NCI-H1930 (cell line): ENCODE measurements at regions not wholly inside any gene's neighbourhood (a gene's known extent, or its start where the extent isn't known, plus 50 kb on each side); places are given as distances from the start of the nearest gene placed in this dataset.

Experiments
- DNase-seq, 2 experiments: peaks; one replicate each; lab custom pipeline; 2025; lab: John Stamatoyannopoulos, UW

GRCh38 chr5:18967637-18968036 lies 1020.4 kb downstream of the CDH18 start:
- DNase-seq: no peak

- DNase-seq: no peak
Observed at GRCh38 chr5:18968966-18969365, 1019.0 kb downstream of the CDH18 start.

GRCh38 chr5:18970000-18970399 lies 1018.0 kb downstream of the CDH18 start:
- DNase-seq: no peak

GRCh38 chr5:18972177-18972576 lies 1015.8 kb downstream of the CDH18 start:
- no peak for DNase-seq

GRCh38 chr5:18975624-18976023 lies 1012.4 kb downstream of the CDH18 start:
- DNase-seq: no peak

- no peak for DNase-seq
Observed at GRCh38 chr5:18977880-18978279, 1010.1 kb downstream of the CDH18 start.

GRCh38 chr5:18984559-18985080 lies 1003.4 kb downstream of the CDH18 start:
- no peak for DNase-seq

- DNase-seq: no peak
Observed at GRCh38 chr5:18985171-18985758, 1002.7 kb downstream of the CDH18 start.

GRCh38 chr5:18987101-18987500 lies 1000.9 kb downstream of the CDH18 start:
- DNase-seq: no peak

GRCh38 chr5:18990852-18991251 lies 997.1 kb downstream of the CDH18 start:
- no peak for DNase-seq

- no peak for DNase-seq
Observed at GRCh38 chr5:18992264-18992663, 995.7 kb downstream of the CDH18 start.

GRCh38 chr5:18999478-18999877 lies 988.5 kb downstream of the CDH18 start:
- DNase-seq: no peak

GRCh38 chr5:19001054-19001453 lies 986.9 kb downstream of the CDH18 start:
- no peak for DNase-seq

DNA sequence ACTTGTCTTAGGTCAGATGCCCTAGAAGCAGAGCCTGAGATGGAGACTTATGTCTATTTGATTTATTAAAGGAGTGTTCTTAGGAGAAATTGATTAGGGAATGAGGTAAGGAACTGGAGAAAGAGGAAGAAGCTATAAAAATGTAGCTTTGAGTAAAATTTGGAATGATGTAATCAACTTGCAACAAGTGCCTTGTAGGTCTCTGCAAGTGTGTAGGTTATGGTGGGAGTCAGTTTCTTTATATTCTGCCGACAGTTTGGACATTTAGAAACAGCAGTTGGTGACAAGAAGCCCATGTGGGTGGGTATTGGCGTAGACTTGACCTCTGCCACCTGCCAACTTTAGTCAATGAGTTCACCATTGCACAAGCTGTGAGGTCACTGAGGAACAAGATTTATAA lies 986.5 kb downstream of the CDH18 start:
- no peak for DNase-seq

- DNase-seq: no peak
Observed at GRCh38 chr5:19002111-19002510, 985.9 kb downstream of the CDH18 start.

- no peak for DNase-seq
Observed at GRCh38 chr5:19018822-19019221, 969.2 kb downstream of the CDH18 start.

GRCh38 chr5:19031491-19031890 lies 956.5 kb downstream of the CDH18 start:
- no peak for DNase-seq

DNA sequence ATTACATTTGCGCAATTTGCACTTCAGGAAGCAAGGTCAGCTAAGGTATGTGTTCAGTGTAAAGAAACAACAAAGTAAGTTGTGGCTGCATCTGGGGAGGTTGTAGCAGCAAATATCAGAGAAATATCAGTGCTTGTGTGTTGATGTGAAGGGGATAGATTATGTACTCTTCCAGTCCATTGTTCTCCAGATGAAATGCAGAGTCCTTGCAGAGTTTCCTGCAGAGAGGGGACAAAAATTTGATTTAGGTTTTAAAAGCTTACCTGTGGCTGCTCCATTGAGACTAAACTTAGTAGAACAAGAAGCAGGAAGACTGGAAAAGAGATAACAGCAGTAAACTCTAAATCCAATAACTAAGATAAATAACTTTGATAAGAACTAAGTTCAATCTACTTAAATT lies 952.2 kb downstream of the CDH18 start:
- DNase-seq: no peak

DNA sequence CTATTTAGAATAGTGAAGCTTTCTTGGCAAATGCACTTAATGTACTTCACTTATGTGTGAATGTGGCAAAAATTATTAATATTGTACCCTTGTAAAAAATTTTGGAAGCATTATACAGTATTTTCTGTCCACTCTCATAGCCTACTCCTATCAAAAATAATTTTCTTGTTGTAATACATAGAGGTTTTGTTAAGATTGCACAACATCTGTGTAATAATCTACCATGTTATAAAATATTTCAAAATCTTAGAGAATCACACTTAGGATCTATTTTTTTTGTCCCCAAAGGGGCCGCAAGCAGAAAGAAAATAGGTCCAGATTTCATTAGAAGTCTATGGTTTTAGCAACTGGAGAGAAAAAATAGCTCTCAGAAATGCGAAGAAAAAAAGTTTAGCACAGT lies 945.9 kb downstream of the CDH18 start:
- DNase-seq: no peak

GRCh38 chr5:19044311-19044710 lies 943.7 kb downstream of the CDH18 start:
- DNase-seq: no peak

- DNase-seq: no peak
Observed at GRCh38 chr5:19044931-19045695, 942.9 kb downstream of the CDH18 start.

- no peak for DNase-seq
Observed at GRCh38 chr5:19047277-19047676, 940.7 kb downstream of the CDH18 start.

GRCh38 chr5:19048726-19049125 lies 939.3 kb downstream of the CDH18 start:
- no peak for DNase-seq

- DNase-seq: no peak
Observed at GRCh38 chr5:19058216-19058615, 929.8 kb downstream of the CDH18 start.
